ENCODE measurements at regions not wholly inside any gene's neighbourhood (a gene's known extent, or its start where the extent isn't known, plus 50 kb on each side); places are given as distances from the start of the nearest gene placed in this dataset.
"Not testable (repeated sequence)": the region's sequence is repeated elsewhere in the genome, so short reads cannot be mapped to it uniquely, and the experiment has no call there.

- DNase-seq, result no peak
These were observed 837.9 kb downstream of the STPG2 start for GRCh38 chr4:97305351-97305750.

DNA sequence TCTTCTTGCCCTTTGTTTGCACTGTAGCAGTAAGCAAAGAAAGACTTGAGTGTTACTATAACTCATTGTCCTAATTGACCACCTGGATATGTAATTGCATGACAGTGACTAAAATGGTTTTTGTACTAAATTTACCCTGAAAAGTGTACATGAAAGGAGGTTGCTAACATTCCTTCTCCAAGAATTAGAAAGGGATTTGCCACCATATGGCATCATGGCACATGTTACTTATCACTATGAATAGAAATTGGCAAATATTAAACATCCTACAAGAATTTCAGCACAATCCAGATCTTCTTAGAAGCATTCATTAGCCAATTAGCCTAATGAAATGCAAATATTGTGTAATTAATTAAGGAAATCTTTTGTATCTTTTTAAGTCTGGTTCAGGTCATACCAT, 834.2 kb downstream of the STPG2 start:
- DNase-seq, result no peak

- no peak for DNase-seq
These were observed 826.1 kb downstream of the STPG2 start for GRCh38 chr4:97317201-97317600.

DNA sequence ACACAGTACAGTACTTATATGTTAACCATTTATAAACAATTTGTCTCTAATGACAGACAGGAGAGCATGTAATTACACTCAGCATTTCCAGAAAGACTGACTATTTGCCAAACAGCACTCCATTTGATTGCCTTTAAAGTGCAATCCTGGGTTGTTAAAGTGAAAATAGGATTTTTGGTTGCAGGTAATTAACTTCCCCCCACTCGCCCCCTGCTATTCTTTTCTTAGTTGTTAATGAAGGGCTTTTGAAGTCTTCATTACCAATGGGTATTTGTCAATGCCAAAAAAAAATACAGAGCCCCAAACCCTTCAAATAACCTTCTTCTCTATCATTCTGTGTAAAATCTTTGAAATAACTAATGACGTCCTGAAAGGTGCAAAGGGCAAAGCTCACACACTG, 825.6 kb downstream of the STPG2 start:
- DNase-seq, result no peak

DNA sequence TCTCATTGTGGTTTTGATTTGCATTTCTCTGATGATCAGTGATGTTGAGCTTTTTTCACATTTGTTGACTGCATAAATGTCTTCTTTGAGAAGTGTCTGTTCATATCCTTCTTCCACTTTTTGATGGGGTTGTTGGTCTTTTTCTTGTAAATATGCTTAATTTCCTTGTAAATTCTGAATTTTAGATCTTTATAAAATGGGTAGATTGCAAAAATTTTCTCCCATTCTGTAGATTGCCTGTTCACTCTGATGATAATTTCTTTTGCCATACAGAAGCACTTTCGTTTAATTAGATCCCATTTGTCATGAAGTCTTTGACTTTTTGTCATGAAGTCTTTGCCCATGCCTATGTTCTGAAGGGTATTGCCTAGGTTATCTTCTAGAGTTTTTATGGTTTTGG, 817.5 kb downstream of the STPG2 start:
- DNase-seq, result not testable (repeated sequence)

DNA sequence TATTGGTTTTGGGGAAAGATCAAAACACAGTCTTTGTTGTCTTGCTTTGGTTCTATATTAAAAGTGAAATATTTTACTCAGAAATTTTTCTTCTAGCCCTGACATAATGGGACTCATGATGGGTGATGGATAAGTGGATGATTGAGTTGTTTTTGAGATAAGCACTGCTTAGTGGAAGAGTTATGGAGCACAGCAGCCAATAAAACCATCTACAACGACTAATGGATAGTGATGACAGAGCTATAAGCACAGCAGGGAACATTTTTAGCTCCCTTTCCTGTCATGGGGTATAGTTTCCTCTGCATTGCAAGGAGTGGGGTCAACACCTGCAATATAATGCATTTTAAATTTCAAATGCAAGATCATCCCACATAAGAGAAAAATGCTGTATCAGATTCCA, 812.4 kb downstream of the STPG2 start:
- DNase-seq, result no peak

DNA sequence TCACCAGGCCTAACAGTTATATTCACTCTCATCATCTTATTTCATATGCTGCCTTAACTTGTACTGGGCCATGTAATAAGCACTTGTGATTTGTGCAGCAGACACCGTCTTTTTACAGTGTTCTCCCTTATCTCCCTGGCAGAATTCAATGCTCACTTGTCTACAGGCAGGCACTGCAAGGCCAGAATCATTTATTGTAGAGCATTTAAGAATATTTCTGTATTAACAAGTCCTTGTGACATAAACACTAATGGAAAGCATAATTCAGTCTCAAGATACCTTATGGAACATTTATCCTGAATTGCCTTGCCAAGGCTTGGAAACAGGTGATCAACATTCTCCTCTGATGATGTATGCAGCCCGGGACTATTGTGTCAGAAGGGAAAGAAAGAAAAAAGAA, 808.9 kb downstream of the STPG2 start:
- DNase-seq, result no peak

GRCh38 chr4:97349468-97350186, 793.6 kb downstream of the STPG2 start:
- DNase-seq, result no peak

DNA sequence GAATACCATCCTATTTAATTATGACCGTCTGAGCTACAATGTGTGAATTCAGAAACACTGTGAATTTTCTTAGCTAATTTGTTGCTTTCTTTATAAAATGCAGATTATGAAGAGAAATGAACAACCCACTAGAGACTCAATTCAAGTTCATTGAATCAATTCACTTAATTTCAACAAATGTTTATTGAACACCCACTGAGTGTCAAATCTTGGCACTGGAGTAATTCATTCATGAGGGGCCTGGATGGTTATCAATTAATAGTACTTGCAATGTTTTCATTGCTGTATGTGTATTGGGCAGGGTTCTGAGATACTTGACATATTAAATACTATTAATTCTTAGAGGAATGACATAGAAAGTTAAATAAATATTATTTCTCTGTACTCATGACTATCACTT, 789.4 kb downstream of the STPG2 start:
- no peak for DNase-seq

DNA sequence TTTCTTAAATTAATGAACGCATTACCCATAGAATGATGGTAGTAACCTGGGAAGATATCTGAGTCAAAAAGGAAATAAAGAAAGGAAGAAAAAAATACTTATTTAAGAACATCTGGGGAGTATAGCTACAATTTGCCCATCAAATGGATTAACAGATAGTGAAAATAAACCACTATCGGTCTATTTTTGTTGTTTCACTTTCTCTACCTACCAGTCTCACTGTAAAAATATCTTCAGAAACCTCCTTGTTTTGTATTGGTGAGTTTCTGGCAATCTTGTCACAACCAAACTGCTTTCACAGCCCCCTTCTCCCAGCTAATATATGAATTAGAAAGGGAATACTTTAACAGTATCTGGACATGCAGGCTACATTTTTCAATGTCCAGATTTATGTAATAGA, 783.5 kb downstream of the STPG2 start:
- DNase-seq, result no peak

- DNase-seq, result no peak
These were observed 782.5 kb downstream of the STPG2 start for GRCh38 chr4:97360733-97361132.

GRCh38 chr4:97367878-97368277, 775.4 kb downstream of the STPG2 start:
- DNase-seq, result no peak

DNA sequence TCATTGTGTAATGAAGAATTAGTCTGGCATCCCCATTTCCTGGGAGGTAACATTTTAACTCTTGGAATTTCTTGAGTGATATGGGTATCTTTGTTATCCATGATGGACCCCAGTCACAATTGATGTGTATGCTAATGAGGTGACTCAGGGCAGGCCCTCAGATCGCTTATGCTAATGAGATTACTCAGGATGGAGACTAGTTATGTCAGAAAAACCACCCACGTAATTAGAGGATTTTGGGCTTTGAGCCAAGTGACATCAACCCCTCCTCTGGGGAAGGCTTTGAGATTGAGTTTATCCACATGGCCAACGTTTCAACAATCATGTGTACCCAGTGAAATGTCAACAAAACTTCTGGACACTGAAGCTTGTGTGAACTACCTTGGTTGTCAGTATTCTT, 772.7 kb downstream of the STPG2 start:
- no peak for DNase-seq

DNA sequence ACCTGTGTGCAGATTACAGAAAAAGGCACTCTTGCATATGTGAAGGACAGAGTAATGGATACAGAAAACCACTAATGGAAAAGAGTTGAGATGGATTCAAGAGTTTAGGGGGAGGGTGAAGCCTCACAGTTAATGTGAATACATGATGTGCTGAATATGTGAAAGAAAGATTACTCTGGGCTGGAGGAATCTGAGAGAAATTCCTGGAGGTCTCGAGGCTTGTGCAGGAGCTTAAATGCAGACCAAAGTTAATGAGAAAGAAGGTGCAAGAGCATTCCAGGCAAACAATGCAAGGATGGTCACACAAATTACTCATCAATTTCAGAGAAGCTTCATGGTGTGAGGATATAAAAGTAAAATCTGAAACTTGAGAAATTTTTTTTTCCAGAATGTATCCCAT, 768.8 kb downstream of the STPG2 start:
- no peak for DNase-seq

GRCh38 chr4:97386969-97387368, 756.3 kb downstream of the STPG2 start:
- DNase-seq, result no peak

GRCh38 chr4:97394653-97395052, 748.6 kb downstream of the STPG2 start:
- no peak for DNase-seq

- no peak for DNase-seq
These were observed 747.2 kb downstream of the STPG2 start for GRCh38 chr4:97396097-97396496.

DNA sequence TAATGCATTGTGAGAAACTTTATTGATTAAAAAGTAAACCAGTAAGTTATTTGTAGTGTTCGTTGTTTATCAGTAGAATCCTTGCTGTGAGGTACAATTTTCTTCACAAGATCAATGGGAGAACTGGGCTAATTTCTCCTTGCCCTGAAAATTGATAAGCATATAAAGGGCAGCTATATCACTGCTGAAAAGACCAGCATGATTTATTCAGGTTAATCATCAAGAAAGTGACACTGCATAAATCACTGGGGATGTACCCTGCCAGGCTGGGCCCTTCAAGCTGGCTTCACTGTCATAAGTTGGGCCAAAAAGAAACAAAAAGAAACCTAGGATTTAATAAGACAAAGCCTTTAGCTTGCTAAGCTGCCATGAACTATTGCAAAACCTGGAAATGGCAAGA, 746.7 kb downstream of the STPG2 start:
- no peak for DNase-seq

- no peak for DNase-seq
These were observed 738.3 kb downstream of the STPG2 start for GRCh38 chr4:97404876-97405523.

- DNase-seq, result no peak
These were observed 731.9 kb downstream of the STPG2 start for GRCh38 chr4:97411356-97411755.

DNA sequence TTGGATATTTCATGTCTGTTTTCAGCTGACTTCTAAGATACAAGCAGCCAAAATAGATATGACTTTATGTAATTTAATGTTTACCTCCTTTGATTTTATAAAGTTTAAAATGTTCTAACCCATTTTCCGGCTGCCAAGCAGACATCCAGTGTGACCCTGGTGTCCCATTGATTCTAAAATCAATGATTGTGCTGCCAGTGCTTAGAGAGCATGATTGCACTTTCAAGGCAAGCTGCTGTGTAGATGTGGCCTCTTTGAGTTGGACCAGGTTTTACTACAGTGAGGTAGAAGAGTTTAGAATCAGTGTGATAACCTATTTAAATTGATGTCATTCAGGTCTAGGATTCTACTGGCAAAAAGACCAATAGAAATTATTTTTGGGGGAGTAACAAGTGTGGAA, 730.9 kb downstream of the STPG2 start:
- DNase-seq, result no peak

DNA sequence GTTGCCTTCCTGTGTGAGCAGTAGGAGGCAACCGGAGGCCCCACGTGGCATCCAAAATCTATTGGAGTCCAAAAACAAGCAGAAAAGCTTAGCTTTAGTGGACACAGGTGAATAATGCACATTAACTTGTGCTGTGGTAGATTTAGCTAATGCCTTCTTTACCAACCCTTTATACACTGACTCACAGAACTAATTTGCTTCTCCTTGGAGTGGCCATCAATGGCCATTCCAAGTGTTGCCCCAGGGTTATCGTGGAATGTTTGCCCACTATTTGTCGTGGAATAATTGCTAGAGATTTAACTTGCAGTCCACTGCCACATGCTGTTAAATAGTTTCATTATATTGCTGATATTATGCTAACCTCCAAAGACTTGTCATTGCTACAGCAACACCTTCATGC, 729.1 kb downstream of the STPG2 start:
- no peak for DNase-seq

- no peak for DNase-seq
These were observed 710.7 kb downstream of the STPG2 start for GRCh38 chr4:97432551-97432950.

DNA sequence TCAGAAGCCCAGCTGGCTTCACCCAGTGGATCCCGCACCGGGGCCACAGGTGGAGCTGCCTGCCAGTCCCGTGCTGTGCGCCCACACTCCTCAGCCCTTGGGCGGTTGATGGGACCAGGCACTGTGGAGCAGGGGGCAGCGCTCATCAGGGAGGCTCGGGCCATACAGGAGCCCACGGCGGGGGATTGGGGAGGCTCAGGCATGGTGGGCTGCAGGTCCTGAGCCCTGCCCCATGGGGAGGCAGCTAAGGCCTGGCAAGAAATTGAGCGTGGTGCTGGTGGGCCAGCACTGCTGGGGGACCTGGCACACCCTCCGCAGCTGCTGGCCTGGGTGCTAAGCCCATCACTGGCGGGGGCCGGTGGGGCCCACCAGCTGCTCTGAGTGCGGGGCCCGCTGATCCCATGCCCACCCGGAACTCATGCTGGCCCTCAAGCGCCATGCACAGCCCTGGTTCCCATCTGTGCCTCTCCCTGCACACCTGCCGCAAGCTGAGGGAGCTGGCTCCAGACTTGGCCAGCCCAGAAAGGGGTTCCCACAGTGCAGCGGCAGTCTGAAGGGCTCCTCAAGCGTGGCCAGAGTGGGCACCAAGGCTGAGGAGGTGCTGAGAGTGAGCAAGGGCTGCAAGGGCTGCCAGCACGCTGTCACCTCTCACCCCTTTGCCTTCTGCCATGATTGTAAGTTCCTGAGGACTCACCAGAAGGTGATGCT, 705.1 kb downstream of the STPG2 start:
- not testable (repeated sequence) for DNase-seq

Measured in activated CD4-positive, alpha-beta T cell treated with anti-CD3 and anti-CD28 coated beads, Interleukin-2, amount 50 U/mL, for 16 hours (primary cell).